Tibial nerve (tissue), 4 donors: ENCODE measurements at regions not wholly inside any gene's neighbourhood (a gene's known extent, or its start where the extent isn't known, plus 50 kb on each side); places are given as distances from the start of the nearest gene placed in this dataset.

Source experiments
- EP300 ChIP-seq, 2 donors: sonication (generic); formaldehyde crosslinking; IDR thresholded peaks; one replicate each; pipeline ENCODE4 v1.6.1; 2017; ENCODE audit warnings: antibody characterized with exemption in 2 of 2, mild to moderate bottlenecking in 1 of 2
- TF ChIP-seq, protein P1 (sequence below), 5 experiments: fragments of 200-600 bp in 3 of 5; fragments of 450-650 bp in 2 of 5; sonication (generic) in 3 of 5; IDR thresholded peaks; one replicate each; pipeline ENCODE4 v1.5.1; 2016 to 2019; ENCODE audit warnings: antibody characterized with exemption in 5 of 5, mild to moderate bottlenecking in 3 of 5, moderate library complexity in 2 of 5

DNA sequence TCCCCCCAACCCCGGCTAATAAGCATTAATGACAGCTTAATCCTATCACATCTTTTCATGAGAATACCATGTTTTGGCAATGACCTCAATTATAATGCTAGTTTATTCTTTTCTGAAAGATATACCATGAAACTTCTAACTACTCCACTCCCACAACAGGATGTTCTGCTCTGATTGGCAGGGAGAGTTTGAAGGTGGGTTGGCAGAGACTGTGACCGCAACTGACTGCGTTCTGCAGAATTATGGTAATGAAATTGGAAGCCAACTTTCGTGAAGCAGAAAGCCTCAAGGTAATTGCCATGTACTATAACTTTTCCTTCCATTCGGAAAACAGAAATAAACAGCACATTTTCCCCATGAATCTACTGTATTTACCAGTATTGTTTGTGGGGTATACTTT lies 288.2 kb upstream of the SEMA3D start:
- no peak for TF ChIP-seq EP300 (IDR thresholded peaks at IDR 0.05)
- TF ChIP-seq, protein P1, sequence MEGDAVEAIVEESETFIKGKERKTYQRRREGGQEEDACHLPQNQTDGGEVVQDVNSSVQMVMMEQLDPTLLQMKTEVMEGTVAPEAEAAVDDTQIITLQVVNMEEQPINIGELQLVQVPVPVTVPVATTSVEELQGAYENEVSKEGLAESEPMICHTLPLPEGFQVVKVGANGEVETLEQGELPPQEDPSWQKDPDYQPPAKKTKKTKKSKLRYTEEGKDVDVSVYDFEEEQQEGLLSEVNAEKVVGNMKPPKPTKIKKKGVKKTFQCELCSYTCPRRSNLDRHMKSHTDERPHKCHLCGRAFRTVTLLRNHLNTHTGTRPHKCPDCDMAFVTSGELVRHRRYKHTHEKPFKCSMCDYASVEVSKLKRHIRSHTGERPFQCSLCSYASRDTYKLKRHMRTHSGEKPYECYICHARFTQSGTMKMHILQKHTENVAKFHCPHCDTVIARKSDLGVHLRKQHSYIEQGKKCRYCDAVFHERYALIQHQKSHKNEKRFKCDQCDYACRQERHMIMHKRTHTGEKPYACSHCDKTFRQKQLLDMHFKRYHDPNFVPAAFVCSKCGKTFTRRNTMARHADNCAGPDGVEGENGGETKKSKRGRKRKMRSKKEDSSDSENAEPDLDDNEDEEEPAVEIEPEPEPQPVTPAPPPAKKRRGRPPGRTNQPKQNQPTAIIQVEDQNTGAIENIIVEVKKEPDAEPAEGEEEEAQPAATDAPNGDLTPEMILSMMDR (IDR thresholded peaks at IDR 0.05) = no peak
